ENCODE measurements at regions not wholly inside any gene's neighbourhood (a gene's known extent, or its start where the extent isn't known, plus 50 kb on each side); places are given as distances from the start of the nearest gene placed in this dataset.

GRCh38 chr12:24519759-24520158 lies 429.1 kb downstream of the BCAT1 start:
- Histone ChIP-seq H4K20me1 (ENCODE audit: insufficient read depth, low read length) (no peaks in the 10 kb centered on the region), H3K79me2 (ENCODE audit: low read length) (peaks cover 96% of the 10 kb centered on the region), H3K4me3 (ENCODE audit: low read length) (no peak overlapping the region), H3K9ac (ENCODE audit: low read length) (no peak overlapping the region), H3K4me2 (ENCODE audit: low read length) (no peak overlapping the region), H3K27me3 (ENCODE audit: low read depth, low read length) (no peaks in the 10 kb centered on the region), H3K9me3 (ENCODE audit: insufficient read depth, low read length) (peaks cover 23% of the 10 kb centered on the region; the same call in 1 of the 2 replicates), H3K36me3 (replicated peaks; ENCODE audit: low read depth, low read length) (peaks cover 61% of the 10 kb centered on the region), H3K27ac (ENCODE audit: low read length) (no peak overlapping the region), H2AFZ (ENCODE audit: low read depth, low read length) (no peak overlapping the region), H3K4me1 (ENCODE audit: low read length) (peaks cover 10% of the 10 kb centered on the region)
- TF ChIP-seq EZH2phosphoT487 (IDR thresholded peaks at IDR 0.05; ENCODE audit: low read depth), result no peak
- TF ChIP-seq, protein P1, sequence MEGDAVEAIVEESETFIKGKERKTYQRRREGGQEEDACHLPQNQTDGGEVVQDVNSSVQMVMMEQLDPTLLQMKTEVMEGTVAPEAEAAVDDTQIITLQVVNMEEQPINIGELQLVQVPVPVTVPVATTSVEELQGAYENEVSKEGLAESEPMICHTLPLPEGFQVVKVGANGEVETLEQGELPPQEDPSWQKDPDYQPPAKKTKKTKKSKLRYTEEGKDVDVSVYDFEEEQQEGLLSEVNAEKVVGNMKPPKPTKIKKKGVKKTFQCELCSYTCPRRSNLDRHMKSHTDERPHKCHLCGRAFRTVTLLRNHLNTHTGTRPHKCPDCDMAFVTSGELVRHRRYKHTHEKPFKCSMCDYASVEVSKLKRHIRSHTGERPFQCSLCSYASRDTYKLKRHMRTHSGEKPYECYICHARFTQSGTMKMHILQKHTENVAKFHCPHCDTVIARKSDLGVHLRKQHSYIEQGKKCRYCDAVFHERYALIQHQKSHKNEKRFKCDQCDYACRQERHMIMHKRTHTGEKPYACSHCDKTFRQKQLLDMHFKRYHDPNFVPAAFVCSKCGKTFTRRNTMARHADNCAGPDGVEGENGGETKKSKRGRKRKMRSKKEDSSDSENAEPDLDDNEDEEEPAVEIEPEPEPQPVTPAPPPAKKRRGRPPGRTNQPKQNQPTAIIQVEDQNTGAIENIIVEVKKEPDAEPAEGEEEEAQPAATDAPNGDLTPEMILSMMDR (IDR thresholded peaks at IDR 0.05; ENCODE audit: low read depth, low read length), result no peak

DNA sequence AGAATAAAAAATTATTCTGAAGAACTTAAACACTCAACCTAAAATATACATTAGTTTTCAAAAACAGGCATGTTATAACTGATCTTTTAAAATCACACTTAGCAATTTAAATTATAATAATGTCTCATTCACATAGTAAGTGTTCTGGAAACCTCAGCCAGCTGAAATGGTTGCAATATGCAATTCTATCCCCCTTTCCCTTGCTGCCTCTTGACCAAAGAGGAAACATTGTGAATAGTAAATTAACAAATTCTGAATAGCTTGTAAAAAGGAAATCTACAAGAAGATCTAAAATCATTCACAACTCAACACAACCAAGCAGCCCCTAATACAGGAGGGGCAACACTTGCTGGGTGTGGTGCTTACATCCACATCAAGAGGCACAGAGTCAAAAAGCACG lies 431.9 kb downstream of the BCAT1 start:
- Histone ChIP-seq H3K4me1 (ENCODE audit: low read length) (peaks cover 23% of the 10 kb centered on the region), H2AFZ (ENCODE audit: low read depth, low read length) (no peak overlapping the region), H4K20me1 (ENCODE audit: insufficient read depth, low read length) (peaks cover 13% of the 10 kb centered on the region; the same call in 1 of the 2 replicates), H3K9me3 (ENCODE audit: insufficient read depth, low read length) (peaks cover 13% of the 10 kb centered on the region; the same call in 1 of the 2 replicates), H3K4me2 (ENCODE audit: low read length) (peak overlapping the region; percentile 31), H3K36me3 (replicated peaks; ENCODE audit: low read depth, low read length) (peaks cover 46% of the 10 kb centered on the region), H3K27ac (ENCODE audit: low read length) (0 out of 2 replicates have a peak overlapping the region, but pooled peaks have one; percentile 5), H3K27me3 (ENCODE audit: low read depth, low read length) (no peaks in the 10 kb centered on the region), H3K79me2 (ENCODE audit: low read length) (peaks cover 94% of the 10 kb centered on the region), H3K9ac (ENCODE audit: low read length) (no peak overlapping the region), H3K4me3 (ENCODE audit: low read length) (no peak overlapping the region)
- TF ChIP-seq, protein P1 (IDR thresholded peaks at IDR 0.05; ENCODE audit: low read depth, low read length), result no peak
- no peak for TF ChIP-seq EZH2phosphoT487 (IDR thresholded peaks at IDR 0.05; ENCODE audit: low read depth)

GRCh38 chr12:24510581-24511125 lies 438.2 kb downstream of the BCAT1 start:
- Histone ChIP-seq H4K20me1 (ENCODE audit: insufficient read depth, low read length) (peaks cover 34% of the 10 kb centered on the region), H3K9ac (ENCODE audit: low read length) (no peak overlapping the region), H3K79me2 (ENCODE audit: low read length) (peaks cover 89% of the 10 kb centered on the region), H3K4me1 (ENCODE audit: low read length) (peaks cover 15% of the 10 kb centered on the region), H3K9me3 (ENCODE audit: insufficient read depth, low read length) (no peaks in the 10 kb centered on the region), H3K27me3 (ENCODE audit: low read depth, low read length) (no peaks in the 10 kb centered on the region), H3K4me3 (ENCODE audit: low read length) (no peak overlapping the region), H3K27ac (ENCODE audit: low read length) (no peak overlapping the region), H2AFZ (ENCODE audit: low read depth, low read length) (no peak overlapping the region), H3K36me3 (replicated peaks; ENCODE audit: low read depth, low read length) (peaks cover 19% of the 10 kb centered on the region), H3K4me2 (ENCODE audit: low read length) (no peak overlapping the region)
- TF ChIP-seq EZH2phosphoT487 (IDR thresholded peaks at IDR 0.05; ENCODE audit: low read depth), result no peak
- TF ChIP-seq, protein P1 (IDR thresholded peaks at IDR 0.05; ENCODE audit: low read depth, low read length), result no peak

DNA sequence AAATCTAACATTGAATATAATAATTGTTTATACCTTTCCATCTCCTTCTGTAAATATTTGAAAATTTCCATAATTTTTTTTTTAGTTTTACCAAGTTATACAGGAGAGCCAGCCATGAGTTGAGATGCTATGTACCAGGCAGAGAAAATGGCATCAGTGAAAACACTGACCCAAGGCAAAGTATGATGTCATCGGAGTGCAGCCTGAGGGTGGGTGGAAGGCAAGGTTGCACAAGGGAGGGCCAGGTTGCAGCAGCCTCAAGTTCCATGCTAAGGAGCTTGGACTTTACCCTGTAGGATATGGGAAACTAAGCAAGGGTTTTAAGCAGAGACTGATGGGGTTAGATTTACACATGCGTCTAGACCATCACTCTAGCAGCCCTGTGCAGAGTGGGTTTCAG lies 441.1 kb downstream of the BCAT1 start:
- H3K4me3 ChIP-seq (ENCODE audit: low read length), result no peak overlapping the region
- no peak overlapping the region for H3K4me2 ChIP-seq (ENCODE audit: low read length)
- H3K4me1 ChIP-seq (ENCODE audit: low read length), result peaks cover 15% of the 10 kb centered on the region
- peaks cover 92% of the 10 kb centered on the region for H3K79me2 ChIP-seq (ENCODE audit: low read length)
- no peak overlapping the region for H3K27ac ChIP-seq (ENCODE audit: low read length)
- H3K9ac ChIP-seq (ENCODE audit: low read length), result no peak overlapping the region
- H2AFZ ChIP-seq (ENCODE audit: low read depth, low read length), result no peak overlapping the region
- H3K36me3 ChIP-seq (replicated peaks; ENCODE audit: low read depth, low read length), result peaks cover 5% of the 10 kb centered on the region
- peaks cover 21% of the 10 kb centered on the region for H4K20me1 ChIP-seq (ENCODE audit: insufficient read depth, low read length)
- H3K27me3 ChIP-seq (ENCODE audit: low read depth, low read length), result no peaks in the 10 kb centered on the region
- TF ChIP-seq EZH2phosphoT487 (IDR thresholded peaks at IDR 0.05; ENCODE audit: low read depth), result no peak
- no peaks in the 10 kb centered on the region for H3K9me3 ChIP-seq (ENCODE audit: insufficient read depth, low read length)

Data from OCI-LY3 (cell line).